GM23338 (cell line): ENCODE measurements at regions not wholly inside any gene's neighbourhood (a gene's known extent, or its start where the extent isn't known, plus 50 kb on each side); places are given as distances from the start of the nearest gene placed in this dataset.

Experiments used
- ATAC-seq: fragments of 200-7000 bp; cut with Tn5 transposase; 3 replicates; pipeline ENCODE4 v1.9.1; 2020
- DNase-seq: peaks from one replicate; pipeline ENCODE4 v3.0.0-alpha.2; 2015; ENCODE audit warnings: low spot score
- H2AFZ ChIP-seq: fragments of 200-600 bp; sonication (generic); 2 replicates; pipeline ENCODE4 v1.8.0; 2016; ENCODE audit warnings: antibody characterized with exemption, mild to moderate bottlenecking, moderate library complexity
- H3F3A ChIP-seq: fragments of 200-600 bp; sonication (generic); replicated peaks from 2 replicates; pipeline ENCODE4 v1.8.0; 2017; ENCODE audit warnings: antibody characterized with exemption, mixed run types, low read depth
- H3K27ac ChIP-seq: fragments of 200-600 bp; sonication (generic); 2 replicates; pipeline ENCODE4 v1.6.1; 2016; ENCODE audit warnings: low read depth
- H3K27me3 ChIP-seq: fragments of 200-600 bp; sonication (generic); 2 replicates; pipeline ENCODE4 v1.8.0; 2016; ENCODE audit warnings: mild to moderate bottlenecking, mixed run types, moderate library complexity; ENCODE audit not compliant: insufficient read depth
- H3K36me3 ChIP-seq: fragments of 200-600 bp; sonication (generic); 2 replicates; pipeline ENCODE4 v1.8.0; 2016; ENCODE audit warnings: mild to moderate bottlenecking; ENCODE audit not compliant: insufficient read depth
- H3K4me1 ChIP-seq: fragments of 200-600 bp; sonication (generic); 2 replicates; pipeline ENCODE4 v1.8.0; 2016; ENCODE audit warnings: mild to moderate bottlenecking, moderate library complexity; ENCODE audit not compliant: insufficient read depth
- H3K4me2 ChIP-seq: fragments of 200-600 bp; sonication (generic); 2 replicates; pipeline ENCODE4 v1.7.1; 2017; ENCODE audit warnings: mixed run types
- H3K4me3 ChIP-seq: fragments of 200-600 bp; sonication (generic); 2 replicates; pipeline ENCODE4 v1.6.1; 2016; ENCODE audit warnings: mixed run types
- H3K79me2 ChIP-seq: fragments of 200-600 bp; sonication (generic); replicated peaks from 2 replicates; pipeline ENCODE4 v1.8.0; 2017; ENCODE audit warnings: mild to moderate bottlenecking; ENCODE audit not compliant: insufficient read depth
- H3K9me2 ChIP-seq: fragments of 200-600 bp; sonication (generic); 2 replicates; pipeline ENCODE4 v1.8.0; 2017; ENCODE audit not compliant: insufficient read depth
- H4K20me1 ChIP-seq: fragments of 200-600 bp; sonication (generic); replicated peaks from 2 replicates; pipeline ENCODE4 v1.8.0; 2017; ENCODE audit warnings: mild to moderate bottlenecking; ENCODE audit not compliant: insufficient read depth
- H3K27ac Mint-ChIP-seq: 2 replicates; pipeline ENCODE4 v1.8.0; 2020; ENCODE audit warnings: inconsistent platforms, mild to moderate bottlenecking, moderate library complexity, mixed read lengths
- H3K27me3 Mint-ChIP-seq: 3 replicates; pipeline ENCODE4 v1.8.0; 2022; ENCODE audit warnings: low read depth, mild to moderate bottlenecking, moderate library complexity, mixed read lengths, inconsistent platforms; ENCODE audit not compliant: insufficient read depth, poor library complexity
- H3K36me3 Mint-ChIP-seq: 3 replicates; pipeline ENCODE4 v1.8.0; 2021; ENCODE audit warnings: low read depth, mild to moderate bottlenecking, inconsistent platforms, moderate library complexity, mixed read lengths
- H3K4me1 Mint-ChIP-seq: 3 replicates; pipeline ENCODE4 v1.8.0; 2020; ENCODE audit warnings: mild to moderate bottlenecking, inconsistent platforms, mixed read lengths
- H3K4me3 Mint-ChIP-seq: 3 replicates; pipeline ENCODE4 v1.8.0; 2021; ENCODE audit warnings: moderate library complexity, mild to moderate bottlenecking, inconsistent platforms, mixed read lengths
- H3K9me3 Mint-ChIP-seq: 3 replicates; pipeline ENCODE4 v1.8.0; 2020; ENCODE audit warnings: moderate library complexity, mild to moderate bottlenecking, inconsistent platforms, mixed read lengths
- CREB1 ChIP-seq: fragments of 250-450 bp; sonication (Bioruptor Pico); IDR thresholded peaks from 2 replicates; pipeline ENCODE4 v1.5.0; 2020; ENCODE audit warnings: low read depth, mild to moderate bottlenecking, moderate library complexity
- EZH2phosphoT487 ChIP-seq: fragments of 200-600 bp; sonication (generic); IDR thresholded peaks from one replicate; pipeline ENCODE4 v1.8.1; 2018; ENCODE audit warnings: antibody characterized with exemption; ENCODE audit not compliant: unreplicated experiment
- NANOG ChIP-seq: IDR thresholded peaks from 2 replicates; pipeline ENCODE4 v1.6.1; 2016; ENCODE audit warnings: antibody characterized with exemption, borderline replicate concordance
- POLR2AphosphoS5 ChIP-seq: IDR thresholded peaks from 2 replicates; pipeline ENCODE4 v1.6.1; 2016; ENCODE audit warnings: antibody characterized with exemption, low read depth
- STAT1 ChIP-seq: IDR thresholded peaks from one replicate; pipeline ENCODE4 v1.6.1; 2016; ENCODE audit warnings: antibody characterized with exemption; ENCODE audit not compliant: unreplicated experiment
- ZNF331 ChIP-seq: fragments of 250-450 bp; sonication (Bioruptor Pico); IDR thresholded peaks from 2 replicates; pipeline ENCODE4 v1.5.0; 2020; ENCODE audit warnings: low read depth, mild to moderate bottlenecking, moderate library complexity
- ZNF462 ChIP-seq: fragments of 250-450 bp; sonication (Bioruptor Pico); IDR thresholded peaks from 2 replicates; pipeline ENCODE4 v1.5.0; 2020; ENCODE audit warnings: mild to moderate bottlenecking, moderate library complexity
- TF ChIP-seq, protein P1 (sequence below), 2 experiments: fragments of 200-600 bp in 1 of 2; sonication (generic) in 1 of 2; conservative IDR thresholded peaks; 2 replicates each; pipeline versions ENCODE4 v1.5.1 to v1.6.1; 2016 to 2017; ENCODE audit warnings: antibody characterized with exemption in 2 of 2, low read depth in 2 of 2, mild to moderate bottlenecking in 2 of 2, moderate library complexity in 1 of 2
- TF ChIP-seq, protein P2 (sequence below): IDR thresholded peaks from 2 replicates; pipeline ENCODE4 v1.6.1; 2016; ENCODE audit warnings: antibody characterized with exemption

- no peaks in the 10 kb centered on the region for H3K27me3 Mint-ChIP-seq
- Histone ChIP-seq H3K4me1 (no peaks in the 10 kb centered on the region; the same call in 1 of the 2 replicates), H2AFZ (peak overlapping the region; percentile 1), H3K27ac (no peak overlapping the region), H3K4me3 (no peak overlapping the region), H3K9me2 (no peaks in the 10 kb centered on the region), H3F3A (no peaks in the 10 kb centered on the region), H3K27me3 (no peaks in the 10 kb centered on the region), H4K20me1 (no peaks in the 10 kb centered on the region), H3K79me2 (no peaks in the 10 kb centered on the region), H3K36me3 (no peaks in the 10 kb centered on the region), H3K4me2 (no peak overlapping the region)
- peaks cover 8% of the 10 kb centered on the region; the same call in 1 of the 3 replicates for H3K9me3 Mint-ChIP-seq
- H3K27ac Mint-ChIP-seq = no peak overlapping the region
- peaks cover 11% of the 10 kb centered on the region for H3K4me1 Mint-ChIP-seq
- peak; percentile 76 for ATAC-seq
- no peaks in the 10 kb centered on the region for H3K36me3 Mint-ChIP-seq
- DNase-seq = peak; percentile 55
- H3K4me3 Mint-ChIP-seq = no peak overlapping the region
- TF ChIP-seq, protein P1, sequence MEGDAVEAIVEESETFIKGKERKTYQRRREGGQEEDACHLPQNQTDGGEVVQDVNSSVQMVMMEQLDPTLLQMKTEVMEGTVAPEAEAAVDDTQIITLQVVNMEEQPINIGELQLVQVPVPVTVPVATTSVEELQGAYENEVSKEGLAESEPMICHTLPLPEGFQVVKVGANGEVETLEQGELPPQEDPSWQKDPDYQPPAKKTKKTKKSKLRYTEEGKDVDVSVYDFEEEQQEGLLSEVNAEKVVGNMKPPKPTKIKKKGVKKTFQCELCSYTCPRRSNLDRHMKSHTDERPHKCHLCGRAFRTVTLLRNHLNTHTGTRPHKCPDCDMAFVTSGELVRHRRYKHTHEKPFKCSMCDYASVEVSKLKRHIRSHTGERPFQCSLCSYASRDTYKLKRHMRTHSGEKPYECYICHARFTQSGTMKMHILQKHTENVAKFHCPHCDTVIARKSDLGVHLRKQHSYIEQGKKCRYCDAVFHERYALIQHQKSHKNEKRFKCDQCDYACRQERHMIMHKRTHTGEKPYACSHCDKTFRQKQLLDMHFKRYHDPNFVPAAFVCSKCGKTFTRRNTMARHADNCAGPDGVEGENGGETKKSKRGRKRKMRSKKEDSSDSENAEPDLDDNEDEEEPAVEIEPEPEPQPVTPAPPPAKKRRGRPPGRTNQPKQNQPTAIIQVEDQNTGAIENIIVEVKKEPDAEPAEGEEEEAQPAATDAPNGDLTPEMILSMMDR (conservative IDR thresholded peaks at IDR 0.05; ENCODE audit: low read depth in 2 of 2) = no peak
- TF ChIP-seq POLR2AphosphoS5 (no peak), ZNF462 (CRISPR knock-in tag) (no peak), CREB1 (CRISPR knock-in tag) (no peak), STAT1 (no peak), ZNF331 (CRISPR knock-in tag) (no peak), NANOG (no peak), EZH2phosphoT487 (no peak)
- TF ChIP-seq, protein P2, sequence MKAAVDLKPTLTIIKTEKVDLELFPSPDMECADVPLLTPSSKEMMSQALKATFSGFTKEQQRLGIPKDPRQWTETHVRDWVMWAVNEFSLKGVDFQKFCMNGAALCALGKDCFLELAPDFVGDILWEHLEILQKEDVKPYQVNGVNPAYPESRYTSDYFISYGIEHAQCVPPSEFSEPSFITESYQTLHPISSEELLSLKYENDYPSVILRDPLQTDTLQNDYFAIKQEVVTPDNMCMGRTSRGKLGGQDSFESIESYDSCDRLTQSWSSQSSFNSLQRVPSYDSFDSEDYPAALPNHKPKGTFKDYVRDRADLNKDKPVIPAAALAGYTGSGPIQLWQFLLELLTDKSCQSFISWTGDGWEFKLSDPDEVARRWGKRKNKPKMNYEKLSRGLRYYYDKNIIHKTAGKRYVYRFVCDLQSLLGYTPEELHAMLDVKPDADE = no peak
These were observed 82.6 kb upstream of the IGF1 start for GRCh38 chr12:102562836-102563425.
